ENCODE measurements at regions not wholly inside any gene's neighbourhood (a gene's known extent, or its start where the extent isn't known, plus 50 kb on each side); places are given as distances from the start of the nearest gene placed in this dataset.

DNA sequence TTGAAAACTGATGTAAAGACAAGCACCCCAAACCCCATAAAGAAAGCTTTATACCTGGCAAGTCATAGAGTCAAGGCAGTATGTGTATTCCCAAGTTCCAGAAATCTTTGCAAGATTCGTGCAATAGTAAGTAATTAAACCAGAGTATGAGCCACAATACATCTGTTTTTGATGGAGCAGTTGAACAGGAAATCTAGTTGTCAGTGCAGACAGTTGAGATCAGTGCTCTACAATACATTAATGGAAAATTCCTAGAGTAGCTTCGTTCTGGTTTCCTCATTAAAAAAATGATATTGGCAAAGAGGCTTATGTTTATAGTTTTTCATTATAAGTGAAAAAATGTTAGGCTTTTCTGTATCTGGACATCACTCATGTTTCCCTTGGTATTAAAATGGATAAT is 575.3 kb downstream of the TRIML1 start:
- ATAC-seq (no peak), FAIRE-seq (no peak), DNase-seq (ENCODE audit: low read depth in 1 of 2, low spot score in 1 of 2) (no peak)
- H3K4me2 ChIP-seq = no peak overlapping the region
- H3K4me3 ChIP-seq = no peak overlapping the region
- no peaks in the 10 kb centered on the region for H3K9me3 ChIP-seq
- TF ChIP-seq, protein P1, sequence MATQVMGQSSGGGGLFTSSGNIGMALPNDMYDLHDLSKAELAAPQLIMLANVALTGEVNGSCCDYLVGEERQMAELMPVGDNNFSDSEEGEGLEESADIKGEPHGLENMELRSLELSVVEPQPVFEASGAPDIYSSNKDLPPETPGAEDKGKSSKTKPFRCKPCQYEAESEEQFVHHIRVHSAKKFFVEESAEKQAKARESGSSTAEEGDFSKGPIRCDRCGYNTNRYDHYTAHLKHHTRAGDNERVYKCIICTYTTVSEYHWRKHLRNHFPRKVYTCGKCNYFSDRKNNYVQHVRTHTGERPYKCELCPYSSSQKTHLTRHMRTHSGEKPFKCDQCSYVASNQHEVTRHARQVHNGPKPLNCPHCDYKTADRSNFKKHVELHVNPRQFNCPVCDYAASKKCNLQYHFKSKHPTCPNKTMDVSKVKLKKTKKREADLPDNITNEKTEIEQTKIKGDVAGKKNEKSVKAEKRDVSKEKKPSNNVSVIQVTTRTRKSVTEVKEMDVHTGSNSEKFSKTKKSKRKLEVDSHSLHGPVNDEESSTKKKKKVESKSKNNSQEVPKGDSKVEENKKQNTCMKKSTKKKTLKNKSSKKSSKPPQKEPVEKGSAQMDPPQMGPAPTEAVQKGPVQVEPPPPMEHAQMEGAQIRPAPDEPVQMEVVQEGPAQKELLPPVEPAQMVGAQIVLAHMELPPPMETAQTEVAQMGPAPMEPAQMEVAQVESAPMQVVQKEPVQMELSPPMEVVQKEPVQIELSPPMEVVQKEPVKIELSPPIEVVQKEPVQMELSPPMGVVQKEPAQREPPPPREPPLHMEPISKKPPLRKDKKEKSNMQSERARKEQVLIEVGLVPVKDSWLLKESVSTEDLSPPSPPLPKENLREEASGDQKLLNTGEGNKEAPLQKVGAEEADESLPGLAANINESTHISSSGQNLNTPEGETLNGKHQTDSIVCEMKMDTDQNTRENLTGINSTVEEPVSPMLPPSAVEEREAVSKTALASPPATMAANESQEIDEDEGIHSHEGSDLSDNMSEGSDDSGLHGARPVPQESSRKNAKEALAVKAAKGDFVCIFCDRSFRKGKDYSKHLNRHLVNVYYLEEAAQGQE (IDR thresholded peaks at IDR 0.05) = no peak
- TF ChIP-seq POLR2AphosphoS2 (conservative IDR thresholded peaks at IDR 0.05; ENCODE audit: low read length) = no peak
- POLR2A ChIA-PET = no interaction called here
- CTCF ChIA-PET = no interaction called here
- WGBS (ENCODE audit: missing lambda C conversion rate) = 67% methylated on average over 2 of the region's 2 CpGs
- H3K27ac ChIP-seq = no peak overlapping the region
- H3K4me1 ChIP-seq = no peaks in the 10 kb centered on the region

DNA sequence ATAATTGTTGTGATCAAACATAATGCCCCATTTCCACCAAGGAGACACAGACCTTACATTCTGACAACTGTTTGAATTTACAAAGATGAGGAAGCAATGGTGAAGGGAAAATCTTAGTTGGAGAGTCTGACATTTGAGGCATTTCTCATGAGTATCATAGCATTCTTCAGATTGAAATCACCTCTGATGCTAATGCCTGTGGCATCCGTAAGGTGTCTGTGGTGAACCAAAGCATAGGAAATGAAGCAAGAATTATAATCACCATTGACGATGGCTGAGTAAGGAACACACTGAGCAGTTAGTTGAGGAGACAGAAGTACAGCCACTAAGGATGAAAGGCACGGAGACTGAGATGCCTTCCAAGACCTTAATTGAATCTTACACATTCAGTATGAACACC is 575.7 kb downstream of the TRIML1 start:
- Histone ChIP-seq H3K9me3 (no peaks in the 10 kb centered on the region), H3K27ac (no peak overlapping the region), H3K4me1 (no peaks in the 10 kb centered on the region), H3K4me3 (no peak overlapping the region), H3K4me2 (no peak overlapping the region)
- POLR2A ChIA-PET = no interaction called here
- ATAC-seq (no peak), FAIRE-seq (no peak), DNase-seq (ENCODE audit: low read depth in 1 of 2, low spot score in 1 of 2) (no peak)
- WGBS (ENCODE audit: missing lambda C conversion rate) = 64% methylated on average over 3 of the region's 3 CpGs
- CTCF ChIA-PET = no interaction called here
- TF ChIP-seq GATA3 (IDR thresholded peaks at IDR 0.05; ENCODE audit: borderline replicate concordance) = no peak
- TF ChIP-seq MYC (IDR thresholded peaks at IDR 0.05; ENCODE audit: borderline replicate concordance, low read length) = no peak
- TF ChIP-seq HDAC2 (IDR thresholded peaks at IDR 0.05) = no peak
- TF ChIP-seq, protein P2, sequence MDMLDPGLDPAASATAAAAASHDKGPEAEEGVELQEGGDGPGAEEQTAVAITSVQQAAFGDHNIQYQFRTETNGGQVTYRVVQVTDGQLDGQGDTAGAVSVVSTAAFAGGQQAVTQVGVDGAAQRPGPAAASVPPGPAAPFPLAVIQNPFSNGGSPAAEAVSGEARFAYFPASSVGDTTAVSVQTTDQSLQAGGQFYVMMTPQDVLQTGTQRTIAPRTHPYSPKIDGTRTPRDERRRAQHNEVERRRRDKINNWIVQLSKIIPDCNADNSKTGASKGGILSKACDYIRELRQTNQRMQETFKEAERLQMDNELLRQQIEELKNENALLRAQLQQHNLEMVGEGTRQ (IDR thresholded peaks at IDR 0.05) = no peak
- TF ChIP-seq JUNB (IDR thresholded peaks at IDR 0.05) = no peak
- TF ChIP-seq, protein P3, sequence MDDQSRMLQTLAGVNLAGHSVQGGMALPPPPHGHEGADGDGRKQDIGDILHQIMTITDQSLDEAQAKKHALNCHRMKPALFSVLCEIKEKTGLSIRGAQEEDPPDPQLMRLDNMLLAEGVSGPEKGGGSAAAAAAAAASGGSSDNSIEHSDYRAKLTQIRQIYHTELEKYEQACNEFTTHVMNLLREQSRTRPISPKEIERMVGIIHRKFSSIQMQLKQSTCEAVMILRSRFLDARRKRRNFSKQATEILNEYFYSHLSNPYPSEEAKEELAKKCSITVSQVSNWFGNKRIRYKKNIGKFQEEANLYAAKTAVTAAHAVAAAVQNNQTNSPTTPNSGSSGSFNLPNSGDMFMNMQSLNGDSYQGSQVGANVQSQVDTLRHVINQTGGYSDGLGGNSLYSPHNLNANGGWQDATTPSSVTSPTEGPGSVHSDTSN (IDR thresholded peaks at IDR 0.05) = no peak
- TF ChIP-seq FOSB (CRISPR knock-in tag; IDR thresholded peaks at IDR 0.05) = no peak
- TF ChIP-seq ZFP36 (IDR thresholded peaks at IDR 0.05; ENCODE audit: borderline replicate concordance, partially characterized antibody) = no peak
- TF ChIP-seq NFE2L2 (conservative IDR thresholded peaks at IDR 0.05; ENCODE audit: low read length) = no peak
- TF ChIP-seq SMC3 (IDR thresholded peaks at IDR 0.05) = no peak
- TF ChIP-seq, protein P4, sequence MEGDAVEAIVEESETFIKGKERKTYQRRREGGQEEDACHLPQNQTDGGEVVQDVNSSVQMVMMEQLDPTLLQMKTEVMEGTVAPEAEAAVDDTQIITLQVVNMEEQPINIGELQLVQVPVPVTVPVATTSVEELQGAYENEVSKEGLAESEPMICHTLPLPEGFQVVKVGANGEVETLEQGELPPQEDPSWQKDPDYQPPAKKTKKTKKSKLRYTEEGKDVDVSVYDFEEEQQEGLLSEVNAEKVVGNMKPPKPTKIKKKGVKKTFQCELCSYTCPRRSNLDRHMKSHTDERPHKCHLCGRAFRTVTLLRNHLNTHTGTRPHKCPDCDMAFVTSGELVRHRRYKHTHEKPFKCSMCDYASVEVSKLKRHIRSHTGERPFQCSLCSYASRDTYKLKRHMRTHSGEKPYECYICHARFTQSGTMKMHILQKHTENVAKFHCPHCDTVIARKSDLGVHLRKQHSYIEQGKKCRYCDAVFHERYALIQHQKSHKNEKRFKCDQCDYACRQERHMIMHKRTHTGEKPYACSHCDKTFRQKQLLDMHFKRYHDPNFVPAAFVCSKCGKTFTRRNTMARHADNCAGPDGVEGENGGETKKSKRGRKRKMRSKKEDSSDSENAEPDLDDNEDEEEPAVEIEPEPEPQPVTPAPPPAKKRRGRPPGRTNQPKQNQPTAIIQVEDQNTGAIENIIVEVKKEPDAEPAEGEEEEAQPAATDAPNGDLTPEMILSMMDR (IDR thresholded peaks at IDR 0.05) = no peak

DNA sequence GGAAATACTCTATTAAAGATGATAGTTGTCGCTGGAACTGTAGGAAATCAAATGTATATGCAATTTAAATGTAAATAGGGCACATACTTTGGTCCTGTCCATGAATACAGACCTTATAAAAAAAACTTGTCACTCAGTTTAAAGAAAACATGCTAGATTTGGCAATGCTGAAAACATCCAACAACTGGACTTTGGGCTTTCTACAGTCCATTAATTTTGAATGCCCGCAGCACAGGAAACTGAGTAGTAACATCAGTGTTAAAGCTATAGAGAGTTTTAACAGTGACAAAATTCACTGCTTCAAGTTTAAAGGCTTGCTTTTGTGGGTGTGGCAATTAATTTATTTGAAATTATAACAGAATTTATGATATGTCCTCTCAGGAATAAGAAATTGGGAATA is 578.4 kb downstream of the TRIML1 start:
- Histone ChIP-seq H3K9me3 (0 out of 3 replicates have a peak, but pooled peaks cover 5% of the 10 kb centered on the region), H3K4me3 (no peak overlapping the region), H3K4me2 (no peak overlapping the region), H3K4me1 (no peaks in the 10 kb centered on the region), H3K27ac (no peak overlapping the region)
- no peak for TF ChIP-seq HDAC2 (IDR thresholded peaks at IDR 0.05)
- TF ChIP-seq NR3C1 (IDR thresholded peaks at IDR 0.05) = no peak
- TF ChIP-seq, protein P5, sequence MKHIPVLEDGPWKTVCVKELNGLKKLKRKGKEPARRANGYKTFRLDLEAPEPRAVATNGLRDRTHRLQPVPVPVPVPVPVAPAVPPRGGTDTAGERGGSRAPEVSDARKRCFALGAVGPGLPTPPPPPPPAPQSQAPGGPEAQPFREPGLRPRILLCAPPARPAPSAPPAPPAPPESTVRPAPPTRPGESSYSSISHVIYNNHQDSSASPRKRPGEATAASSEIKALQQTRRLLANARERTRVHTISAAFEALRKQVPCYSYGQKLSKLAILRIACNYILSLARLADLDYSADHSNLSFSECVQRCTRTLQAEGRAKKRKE (CRISPR knock-in tag; IDR thresholded peaks at IDR 0.05; ENCODE audit: low read depth) = no peak
- TF ChIP-seq ESRRA (IDR thresholded peaks at IDR 0.05; ENCODE audit: borderline replicate concordance, low read length) = no peak
- ATAC-seq = no peak
- DNase-seq (ENCODE audit: low read depth in 1 of 2, low spot score in 1 of 2) = no peak
- CTCF ChIA-PET = no interaction called here
- FAIRE-seq = no peak
- POLR2A ChIA-PET = no interaction called here
- 94% methylated on average over 2 of the region's 2 CpGs for WGBS (ENCODE audit: missing lambda C conversion rate)

All from A549 (cell line).